ENCODE measurements at regions not wholly inside any gene's neighbourhood (a gene's known extent, or its start where the extent isn't known, plus 50 kb on each side); places are given as distances from the start of the nearest gene placed in this dataset.

GRCh38 chr6:21844120-21844917 is 250.8 kb downstream of the SOX4 start:
- TF ChIP-seq GLIS3 (CRISPR knock-in tag; IDR thresholded peaks at IDR 0.05) (no peak), CSDC2 (CRISPR knock-in tag; IDR thresholded peaks at IDR 0.05) (no peak), RARB (CRISPR knock-in tag; IDR thresholded peaks at IDR 0.05) (no peak), ZFP3 (CRISPR knock-in tag; IDR thresholded peaks at IDR 0.05) (no peak), ZC3H10 (CRISPR knock-in tag; IDR thresholded peaks at IDR 0.05) (no peak), TCF4 (CRISPR knock-in tag; IDR thresholded peaks at IDR 0.05; ENCODE audit: borderline replicate concordance) (no peak), ESRRG (CRISPR knock-in tag; IDR thresholded peaks at IDR 0.05) (no peak), SNAI2 (CRISPR knock-in tag; IDR thresholded peaks at IDR 0.05) (no peak), ZNF70 (CRISPR knock-in tag; IDR thresholded peaks at IDR 0.05) (no peak), ZFP30 (CRISPR knock-in tag; IDR thresholded peaks at IDR 0.05) (no peak)
